Body of pancreas (tissue), 4 donors: ENCODE measurements at regions not wholly inside any gene's neighbourhood (a gene's known extent, or its start where the extent isn't known, plus 50 kb on each side); places are given as distances from the start of the nearest gene placed in this dataset.

Source experiments
- ATAC-seq: fragments of 150-250 bp; one replicate; pipeline ENCODE4 v1.9.1; 2016
- DNase-seq, 4 donors: peaks; one replicate each; pipeline ENCODE4 v3.0.0-alpha.2; 2019
- H3K27ac ChIP-seq, 4 donors: fragments of 200-600 bp; sonication (generic); 1 replicate in 3 of 4; 2 replicates in 1 of 4; pipeline versions ENCODE4 v1.5.1 to v1.6.1; 2016 to 2019; ENCODE audit warnings: mild to moderate bottlenecking in 1 of 4, mixed read lengths in 1 of 4, moderate library complexity in 1 of 4
- H3K27me3 ChIP-seq, 2 donors: fragments of 200-600 bp; sonication (generic); one replicate each; pipeline ENCODE4 v1.6.0; 2016; ENCODE audit warnings: mild to moderate bottlenecking in 1 of 2
- H3K36me3 ChIP-seq, 2 donors: fragments of 200-600 bp; sonication (generic); replicated peaks in 1 of 2; 2 replicates each; pipeline ENCODE4 v1.5.1; 2016; ENCODE audit warnings: low read depth in 2 of 2; ENCODE audit not compliant: insufficient read depth in 1 of 2
- H3K4me1 ChIP-seq: fragments of 200-600 bp; sonication (generic); one replicate; pipeline ENCODE4 v1.6.0; 2016
- H3K4me3 ChIP-seq, 2 donors: fragments of 200-600 bp; sonication (generic); 1 replicate in 1 of 2; 2 replicates in 1 of 2; pipeline ENCODE4 v1.5.1; 2016 to 2019
- H3K9me3 ChIP-seq, 3 donors: fragments of 200-600 bp; sonication (generic); 1 replicate in 2 of 3; 2 replicates in 1 of 3; pipeline ENCODE4 v1.5.1; 2016
- CTCF ChIP-seq, 7 experiments: fragments of 450-650 bp in 4 of 7; fragments of 200-600 bp in 3 of 7; sonication (generic) in 3 of 7; IDR thresholded peaks; one replicate each; pipeline ENCODE4 v1.5.1; 2016 to 2019; ENCODE audit warnings: antibody characterized with exemption in 7 of 7
- POLR2A ChIP-seq, 3 donors: fragments of 450-650 bp; IDR thresholded peaks; one replicate each; pipeline ENCODE4 v1.6.1; 2016; ENCODE audit warnings: antibody characterized with exemption in 3 of 3, mild to moderate bottlenecking in 2 of 3
- WGBS, 2 donors: methylation state at CpG; one replicate each; pipeline ENCODE4 v1.1.5; 2017; 5-methylcytosine and 5-hydroxymethylcytosine counted together
- intact Hi-C: fragments of 100-400 bp; cut with DNase I; formaldehyde crosslinking; loops from one replicate; pipeline ENCODE4 v1.15.1; 2023

- Histone ChIP-seq H3K9me3 (peaks cover 0 to 15% (median 0%) of the 10 kb centered on the region in 3 donors), H3K4me3 (no peak overlapping the region), H3K27ac (no peak overlapping the region), H3K36me3 (no peaks in the 10 kb centered on the region), H3K4me1 (no peaks in the 10 kb centered on the region), H3K27me3 (no peaks in the 10 kb centered on the region)
- TF ChIP-seq CTCF (IDR thresholded peaks at IDR 0.05) (no peak), POLR2A (IDR thresholded peaks at IDR 0.05) (no peak)
- no peak for DNase-seq
- ATAC-seq, result no peak
- intact Hi-C loops, result no loop called here
Observed at GRCh38 chr7:41869091-41869490, 166.2 kb upstream of the INHBA start.

GRCh38 chr7:41867639-41868280, 164.9 kb upstream of the INHBA start:
- H3K4me3 ChIP-seq, result no peak overlapping the region
- ATAC-seq (no peak), DNase-seq (no peak)

GRCh38 chr7:41862261-41862660, 159.4 kb upstream of the INHBA start:
- no peak for ATAC-seq
- DNase-seq, result no peak
- peaks cover 0 to 21% (median 0%) of the 10 kb centered on the region in 3 donors for H3K9me3 ChIP-seq
- H3K27ac ChIP-seq, result no peak overlapping the region
- H3K27me3 ChIP-seq, result no peaks in the 10 kb centered on the region
- H3K4me3 ChIP-seq, result no peak overlapping the region
- no peaks in the 10 kb centered on the region for H3K4me1 ChIP-seq
- intact Hi-C loops, result no loop called here
- WGBS, 2 donors, result 52 to 58% methylated on average over 2 of the region's 2 CpGs
- no peak for TF ChIP-seq POLR2A (IDR thresholded peaks at IDR 0.05)
- no peak for TF ChIP-seq CTCF (IDR thresholded peaks at IDR 0.05)
- no peaks in the 10 kb centered on the region for H3K36me3 ChIP-seq

More at GRCh38 chr7:41867639-41868280, 164.9 kb upstream of the INHBA start:
- intact Hi-C loops, result no loop called here
- WGBS, 2 donors, result 25 to 26% methylated on average over 2 of the region's 2 CpGs
- Histone ChIP-seq H3K4me1 (no peaks in the 10 kb centered on the region), H3K9me3 (peaks cover 0 to 21% (median 0%) of the 10 kb centered on the region in 3 donors), H3K27ac (no peak overlapping the region), H3K27me3 (no peaks in the 10 kb centered on the region), H3K36me3 (no peaks in the 10 kb centered on the region)
- no peak for TF ChIP-seq CTCF (IDR thresholded peaks at IDR 0.05)
- no peak for TF ChIP-seq POLR2A (IDR thresholded peaks at IDR 0.05)

GRCh38 chr7:41861642-41862041, 158.8 kb upstream of the INHBA start:
- H3K4me3 ChIP-seq, result no peak overlapping the region
- WGBS, 2 donors, result 41 to 53% methylated on average over 3 of the region's 3 CpGs
- peaks cover 0 to 21% (median 0%) of the 10 kb centered on the region in 3 donors for H3K9me3 ChIP-seq

More at GRCh38 chr7:41861642-41862041, 158.8 kb upstream of the INHBA start:
- Histone ChIP-seq H3K4me1 (no peaks in the 10 kb centered on the region), H3K27me3 (no peaks in the 10 kb centered on the region), H3K36me3 (no peaks in the 10 kb centered on the region), H3K27ac (no peak overlapping the region)
- no peak for DNase-seq
- no peak for ATAC-seq
- intact Hi-C loops, result no loop called here
- TF ChIP-seq CTCF (IDR thresholded peaks at IDR 0.05), result no peak
- no peak for TF ChIP-seq POLR2A (IDR thresholded peaks at IDR 0.05)
